EL (cell line): ENCODE measurements at regions not wholly inside any gene's neighbourhood (a gene's known extent, or its start where the extent isn't known, plus 50 kb on each side); places are given as distances from the start of the nearest gene placed in this dataset.
A peak's percentile ranks its signal among the peaks of the same experiment; 100 is the strongest.

Source experiments
- DNase-seq: peaks from one replicate; pipeline ENCODE4 v3.0.0-alpha.2; 2016

GRCh38 chr3:66693461-66694031, 192.7 kb upstream of the LRIG1 start:
- no peak for DNase-seq

- DNase-seq = no peak
Measured at GRCh38 chr3:66702126-66702525, 201.3 kb upstream of the LRIG1 start.

GRCh38 chr3:66703501-66703900, 202.7 kb upstream of the LRIG1 start:
- DNase-seq = no peak

GRCh38 chr3:66705076-66705475, 204.3 kb upstream of the LRIG1 start:
- no peak for DNase-seq

- no peak for DNase-seq
Measured at GRCh38 chr3:66706890-66707289, 206.1 kb upstream of the LRIG1 start.

- no peak for DNase-seq
Measured at GRCh38 chr3:66709532-66709931, 208.7 kb upstream of the LRIG1 start.

- no peak for DNase-seq
Measured at GRCh38 chr3:66712210-66712609, 211.4 kb upstream of the LRIG1 start.

GRCh38 chr3:66713921-66714320, 213.1 kb upstream of the LRIG1 start:
- no peak for DNase-seq

- DNase-seq = no peak
Measured at GRCh38 chr3:66715806-66716205, 215.0 kb upstream of the LRIG1 start.

GRCh38 chr3:66717806-66718205, 217.0 kb upstream of the LRIG1 start:
- DNase-seq = no peak

- no peak for DNase-seq
Measured at GRCh38 chr3:66719796-66720356, 219.1 kb upstream of the LRIG1 start.

- DNase-seq = no peak
Measured at GRCh38 chr3:66720508-66720907, 219.7 kb upstream of the LRIG1 start.

GRCh38 chr3:66722675-66723074, 221.9 kb upstream of the LRIG1 start:
- peak; percentile 90 for DNase-seq

- DNase-seq = peak; percentile 27
Measured at GRCh38 chr3:66723231-66723630, 222.4 kb upstream of the LRIG1 start.

GRCh38 chr3:66729687-66730393, 229.0 kb upstream of the LRIG1 start:
- no peak for DNase-seq

- peak; percentile 67 for DNase-seq
Measured at GRCh38 chr3:66738625-66739365, 238.0 kb upstream of the LRIG1 start.

- no peak for DNase-seq
Measured at GRCh38 chr3:66740260-66740659, 239.4 kb upstream of the LRIG1 start.

- DNase-seq = no peak
Measured at GRCh38 chr3:66744521-66744920, 243.7 kb upstream of the LRIG1 start.

- no peak for DNase-seq
Measured at GRCh38 chr3:66744986-66745385, 244.2 kb upstream of the LRIG1 start.

GRCh38 chr3:66747261-66747660, 246.4 kb upstream of the LRIG1 start:
- DNase-seq = no peak

GRCh38 chr3:66747696-66748095, 246.9 kb upstream of the LRIG1 start:
- DNase-seq = no peak

GRCh38 chr3:66748175-66748876, 247.5 kb upstream of the LRIG1 start:
- no peak for DNase-seq

GRCh38 chr3:66751842-66752241, 246.3 kb upstream of the KBTBD8 start:
- DNase-seq = no peak
